GM19099 (cell line): ENCODE measurements at regions not wholly inside any gene's neighbourhood (a gene's known extent, or its start where the extent isn't known, plus 50 kb on each side); places are given as distances from the start of the nearest gene placed in this dataset.

Source experiments
- POLR2A ChIP-seq: IDR thresholded peaks from 3 replicates; pipeline ENCODE4 v1.6.1; 2011; ENCODE audit warnings: low read depth; ENCODE audit not compliant: insufficient read length; ENCODE audit errors: extremely low read depth

DNA sequence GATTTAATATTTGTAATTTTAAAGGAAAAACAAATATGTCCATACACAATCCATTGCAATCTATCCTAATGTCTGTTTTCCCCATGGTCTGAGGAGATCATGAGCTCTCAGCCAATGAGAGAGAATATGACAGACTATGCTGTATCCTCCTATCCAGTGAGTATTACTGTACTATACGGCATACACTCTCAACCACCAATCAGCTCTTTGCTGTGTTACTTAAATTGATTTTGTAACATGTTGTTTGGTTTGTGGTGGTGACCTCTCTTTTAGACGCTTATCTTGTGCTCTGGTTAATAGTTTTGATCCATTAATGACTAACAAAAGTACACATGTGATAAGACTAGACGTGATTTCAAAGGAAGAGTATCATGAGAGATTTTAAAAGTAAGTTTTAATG, 231.5 kb upstream of the FOXN3 start:
- TF ChIP-seq POLR2A = no peak

DNA sequence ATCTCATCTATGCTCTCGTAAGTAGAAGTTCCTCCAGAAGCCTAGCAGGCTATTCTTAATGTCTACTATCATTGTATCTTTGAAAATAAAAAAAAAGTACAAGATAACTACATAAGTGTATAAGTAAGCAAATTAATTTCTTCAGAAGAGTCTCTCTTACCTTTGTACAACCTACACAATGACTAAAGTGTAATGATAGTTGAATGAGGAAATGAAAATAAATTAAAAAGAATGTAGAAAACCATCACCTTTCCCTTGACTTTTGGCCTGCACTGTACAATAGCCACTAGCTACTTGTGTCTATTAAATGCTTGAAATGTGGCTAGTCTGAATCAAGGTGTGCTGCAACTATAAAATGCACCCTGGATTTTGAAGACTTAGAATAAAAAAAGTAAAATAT, 229.9 kb upstream of the FOXN3 start:
- TF ChIP-seq POLR2A = no peak

DNA sequence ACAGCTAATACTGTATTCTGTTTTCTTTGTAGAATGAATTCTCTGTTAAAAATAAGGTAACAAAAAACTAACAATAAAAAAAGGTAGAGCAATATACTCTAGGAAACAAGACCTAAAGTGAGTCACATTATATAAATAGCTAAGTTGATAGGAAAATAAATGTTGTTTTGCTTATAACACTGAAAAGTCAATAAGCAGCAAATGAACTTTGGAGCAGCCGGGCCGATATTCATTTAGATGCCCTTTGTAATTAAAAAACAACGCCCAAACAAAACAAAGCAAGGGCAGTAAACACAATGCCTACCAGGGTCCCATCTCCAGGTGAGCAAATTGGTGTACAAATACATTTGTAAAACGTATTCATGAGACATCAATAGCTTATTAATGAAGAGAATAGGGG, 227.6 kb upstream of the FOXN3 start:
- no peak for TF ChIP-seq POLR2A

DNA sequence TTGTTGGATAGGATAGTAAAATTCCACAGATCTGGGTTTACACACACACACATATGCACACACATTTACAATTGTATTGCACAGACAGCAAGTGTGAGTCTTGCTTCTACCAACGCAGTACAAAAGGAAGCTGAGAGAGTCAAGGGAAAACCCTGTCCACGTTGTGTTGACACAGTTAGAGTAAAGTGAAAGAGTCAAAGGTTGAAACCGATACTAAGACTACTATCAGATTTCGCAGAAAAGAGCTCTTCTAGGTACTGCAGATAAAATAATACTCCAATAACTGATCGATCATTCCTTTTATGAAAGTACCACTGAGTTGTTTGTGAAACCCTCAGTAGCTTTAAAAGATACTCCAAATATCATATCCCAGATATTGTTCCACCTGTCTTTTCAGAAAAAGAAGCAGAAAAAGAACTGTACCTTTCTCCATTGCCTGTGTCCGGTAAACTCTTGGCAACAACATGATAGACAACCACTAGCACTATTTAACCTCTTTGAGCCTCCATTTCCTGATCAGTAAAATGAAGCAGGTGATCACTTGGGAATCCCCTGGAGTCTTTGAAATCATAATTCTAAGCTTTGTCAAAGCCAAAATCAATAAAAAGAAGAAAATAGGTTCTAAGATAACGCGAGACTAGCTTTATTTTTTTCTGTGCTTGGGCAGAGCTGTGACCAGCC, 224.6 kb upstream of the FOXN3 start:
- no peak for TF ChIP-seq POLR2A

DNA sequence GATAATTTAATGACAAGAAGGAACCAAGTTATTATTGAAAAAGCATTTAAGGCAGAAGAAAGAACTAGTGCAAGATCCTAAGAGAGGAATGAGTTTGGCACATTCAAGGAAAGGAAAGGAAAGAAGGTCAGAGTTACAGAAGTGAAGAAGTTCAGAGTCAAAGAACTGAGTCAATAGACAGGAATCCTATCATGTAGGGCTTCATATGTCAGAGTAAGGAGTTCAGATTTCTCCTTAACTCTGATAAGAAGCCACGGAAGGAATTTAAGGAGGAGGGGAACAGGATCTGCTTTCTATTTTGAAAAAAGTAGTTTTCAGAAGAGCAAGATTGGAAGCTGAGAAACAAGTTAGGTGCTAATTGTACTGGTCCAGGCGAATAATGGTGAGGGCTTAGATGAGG, 223.1 kb upstream of the FOXN3 start:
- no peak for TF ChIP-seq POLR2A

DNA sequence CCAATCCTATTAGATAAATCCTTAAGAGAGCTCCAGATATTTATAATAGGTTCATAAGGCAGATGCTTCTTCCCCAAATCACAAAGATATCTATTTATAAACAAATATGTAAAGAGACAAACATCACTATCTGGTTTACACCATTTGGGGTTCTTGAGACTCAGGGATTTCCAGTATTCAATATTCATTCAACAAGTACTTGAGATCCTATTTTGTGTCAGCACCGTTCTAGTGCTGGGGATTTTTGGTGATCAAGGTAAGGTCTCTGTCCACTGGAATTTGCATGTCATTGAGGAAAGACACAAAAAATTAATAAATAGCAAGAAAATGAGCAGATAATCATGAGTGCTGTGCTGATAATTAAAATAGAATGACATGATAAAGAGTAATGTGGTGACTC, 222.7 kb upstream of the FOXN3 start:
- no peak for TF ChIP-seq POLR2A

DNA sequence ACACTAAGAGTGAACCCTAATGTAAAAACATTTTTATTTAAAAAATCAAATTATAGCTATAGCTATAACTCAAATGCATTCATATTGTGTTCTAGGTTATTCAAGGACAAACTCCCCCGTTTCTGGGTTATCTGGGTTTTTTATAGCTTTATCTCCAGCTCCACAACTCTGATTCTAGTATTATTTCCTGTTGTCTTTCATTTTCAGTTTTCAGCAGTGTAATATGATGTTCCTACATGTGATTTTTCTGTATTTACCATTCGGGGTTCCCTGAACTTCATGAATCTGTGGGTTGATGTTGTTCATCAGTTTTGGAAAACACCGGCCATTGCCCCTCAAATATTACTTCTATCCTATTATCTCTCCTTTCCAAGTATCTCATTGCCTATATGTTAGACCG, 221.9 kb upstream of the FOXN3 start:
- no peak for TF ChIP-seq POLR2A

DNA sequence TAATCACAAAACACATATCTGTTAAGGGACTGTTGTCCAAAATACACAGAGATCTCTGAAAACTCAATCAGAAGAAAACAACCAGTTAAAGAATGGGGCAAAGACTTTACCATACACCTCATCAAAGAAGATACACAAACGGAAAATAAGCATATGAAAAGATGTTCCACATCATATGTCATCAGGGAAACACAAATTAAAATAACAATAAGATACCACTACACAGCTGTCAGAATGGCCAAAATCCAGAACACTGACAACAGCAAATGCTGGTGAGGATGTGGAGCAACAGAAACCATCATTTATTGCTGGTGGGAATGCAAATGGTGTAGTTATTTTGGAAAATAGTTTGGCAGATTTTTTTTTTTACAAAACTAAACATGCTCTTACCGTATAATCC, 220.5 kb upstream of the FOXN3 start:
- no peak for TF ChIP-seq POLR2A

DNA sequence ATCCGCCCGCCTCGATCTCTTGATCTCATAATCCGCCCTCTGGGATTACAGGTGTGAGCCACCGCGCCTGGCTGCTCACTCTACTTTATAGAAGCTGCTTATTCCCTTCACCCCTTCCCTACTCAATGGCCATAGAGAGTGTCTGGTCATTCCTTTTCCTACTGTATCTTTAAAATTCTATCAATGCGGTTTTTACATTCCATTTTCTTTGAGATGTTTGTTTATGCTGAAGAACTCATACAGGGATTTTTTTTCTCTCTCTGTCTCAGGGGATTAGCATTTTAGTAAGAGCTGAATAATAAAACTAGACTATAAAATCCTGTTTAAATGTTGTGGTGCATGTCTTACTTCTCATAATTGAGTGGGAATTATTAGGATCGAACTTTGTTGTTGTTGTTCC, 218.6 kb upstream of the FOXN3 start:
- no peak for TF ChIP-seq POLR2A

DNA sequence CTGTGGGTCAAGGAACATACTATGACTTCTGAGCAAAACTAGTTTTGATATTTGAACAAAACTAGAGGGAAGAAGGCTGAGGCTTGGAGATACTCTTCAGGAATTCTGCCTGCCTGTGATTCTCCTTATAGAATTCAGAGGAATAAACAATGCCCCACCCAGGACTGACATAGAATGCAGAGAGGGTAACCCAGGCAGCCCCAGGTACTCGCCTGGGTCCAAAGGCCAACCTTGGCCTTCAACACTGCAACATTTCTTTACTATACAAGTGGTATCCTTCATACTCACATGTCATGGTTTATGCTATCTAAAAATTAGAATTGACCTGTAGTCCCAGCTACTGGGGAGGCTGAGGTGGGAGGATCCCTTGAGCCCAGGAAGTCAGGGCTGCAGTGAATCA, 217.0 kb upstream of the FOXN3 start:
- no peak for TF ChIP-seq POLR2A

DNA sequence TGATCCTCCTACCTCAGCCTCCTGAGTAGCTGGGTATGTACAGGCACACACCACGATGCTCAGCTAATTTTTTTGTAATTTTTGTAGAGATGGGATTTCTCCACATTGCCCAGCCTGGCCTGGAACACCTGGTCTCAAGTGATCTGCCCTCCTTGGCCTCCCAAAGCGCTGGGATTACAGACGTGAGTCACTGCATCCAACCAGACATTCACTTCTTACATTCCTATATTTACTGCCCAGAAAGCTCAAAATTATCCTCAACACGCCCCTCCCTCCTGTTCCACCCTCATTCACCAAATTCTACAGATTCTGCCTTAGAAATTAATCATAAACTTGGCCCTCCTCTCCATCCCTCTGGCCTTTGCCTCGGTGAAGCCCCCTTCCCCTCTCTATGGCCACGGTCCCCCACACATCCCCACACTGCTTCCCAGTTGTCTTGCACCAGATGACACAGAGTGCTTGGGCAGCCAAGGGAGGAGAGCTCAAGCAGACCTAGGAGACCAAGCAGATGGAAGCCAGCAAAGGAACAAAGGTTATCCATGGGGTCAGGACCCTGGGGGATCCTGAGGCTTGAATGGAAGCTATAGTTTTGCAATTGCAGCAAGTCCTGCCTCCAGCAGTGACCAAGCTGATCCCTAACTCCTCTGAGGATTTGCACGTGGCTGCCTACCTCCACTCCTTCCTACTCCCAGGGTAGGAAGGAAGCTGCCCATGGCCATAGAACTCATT, 213.2 kb upstream of the FOXN3 start:
- no peak for TF ChIP-seq POLR2A

DNA sequence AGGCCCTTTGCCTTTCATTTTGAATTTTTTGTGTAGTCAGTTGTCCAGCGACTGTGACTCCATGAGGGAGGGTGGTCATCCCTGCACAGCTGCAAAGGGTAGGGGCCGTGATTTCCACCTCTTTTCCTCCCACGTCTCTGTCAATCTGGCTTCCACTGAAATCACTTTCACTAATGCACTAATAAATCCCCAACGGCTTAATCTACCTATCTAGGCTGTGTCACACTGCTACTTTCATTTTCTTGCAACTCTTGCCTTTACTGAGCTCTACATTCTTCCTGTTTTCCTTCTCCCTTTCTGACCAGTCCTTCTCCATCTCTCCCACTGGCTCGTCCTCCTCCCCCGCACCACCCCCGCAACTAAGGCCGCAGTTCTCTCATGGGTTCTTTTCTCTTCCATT, 212.3 kb upstream of the FOXN3 start:
- TF ChIP-seq POLR2A = no peak

DNA sequence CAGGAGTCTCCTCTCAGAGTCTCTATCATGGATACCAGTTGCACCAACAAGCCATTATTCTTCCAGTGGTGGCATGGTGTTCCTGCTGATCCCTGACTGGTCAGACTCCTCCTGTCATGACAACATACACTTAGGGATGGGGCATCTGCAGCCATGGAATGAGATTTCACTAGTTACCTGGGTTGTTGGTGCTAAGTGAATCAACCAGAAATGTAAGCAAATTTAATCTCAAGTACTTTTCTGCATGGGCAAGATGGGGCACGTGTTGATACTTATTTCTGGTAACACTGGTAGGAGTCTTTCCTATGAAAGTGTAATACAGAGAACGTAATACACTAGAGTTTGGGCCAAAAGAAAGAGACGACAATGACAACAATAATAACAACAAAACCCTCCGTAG, 211.5 kb upstream of the FOXN3 start:
- no peak for TF ChIP-seq POLR2A

DNA sequence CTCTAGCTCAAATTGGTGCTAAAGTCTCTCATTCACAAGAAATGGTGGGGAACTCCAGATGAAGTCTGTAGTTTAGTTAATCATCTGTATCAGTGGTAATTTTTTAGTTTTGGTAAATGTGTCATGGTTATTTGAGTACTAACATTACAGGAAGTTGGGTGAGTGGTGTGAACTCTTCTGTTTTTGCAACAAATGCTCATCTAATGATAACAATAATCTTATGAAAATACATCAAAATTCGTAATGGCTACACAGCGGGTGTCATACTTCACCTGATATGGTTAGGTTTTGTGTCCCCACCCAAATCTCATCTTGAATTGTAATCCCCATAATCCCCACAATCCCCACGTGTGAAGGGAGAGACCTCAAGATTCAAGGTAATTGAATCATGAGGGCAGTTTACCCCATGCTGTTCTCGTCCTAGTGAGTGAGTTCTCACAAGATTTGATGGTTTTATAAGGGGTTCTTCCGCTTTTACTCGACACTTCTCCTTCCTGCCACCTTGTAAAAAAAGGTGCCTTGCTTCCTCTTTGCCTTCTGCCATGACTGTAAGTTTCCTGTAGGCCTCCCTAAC, 209.3 kb upstream of the FOXN3 start:
- TF ChIP-seq POLR2A = no peak

DNA sequence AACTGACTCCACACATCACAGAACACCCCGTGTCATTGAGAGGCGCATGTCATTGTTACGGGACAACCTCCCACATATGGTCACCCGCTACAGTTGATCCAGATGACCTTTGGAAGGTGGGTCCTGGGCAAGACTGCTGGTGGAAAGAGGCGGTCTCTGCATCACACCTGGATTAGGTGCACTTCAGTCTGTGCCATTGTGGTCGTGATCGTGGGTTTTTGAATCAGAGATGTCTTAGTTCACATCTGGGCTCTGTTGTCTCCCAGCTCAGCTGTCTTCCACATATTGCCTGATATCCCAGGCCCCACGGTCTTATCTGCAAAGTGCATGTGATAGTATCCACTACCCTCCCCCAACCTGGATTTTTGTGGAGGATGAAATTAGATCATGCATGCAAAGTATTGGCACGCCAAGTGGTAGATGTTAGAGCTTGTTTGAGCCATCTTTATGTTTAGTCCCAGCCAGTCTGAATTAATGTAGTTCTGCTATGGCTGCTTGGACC, 208.7 kb upstream of the FOXN3 start:
- TF ChIP-seq POLR2A = no peak

DNA sequence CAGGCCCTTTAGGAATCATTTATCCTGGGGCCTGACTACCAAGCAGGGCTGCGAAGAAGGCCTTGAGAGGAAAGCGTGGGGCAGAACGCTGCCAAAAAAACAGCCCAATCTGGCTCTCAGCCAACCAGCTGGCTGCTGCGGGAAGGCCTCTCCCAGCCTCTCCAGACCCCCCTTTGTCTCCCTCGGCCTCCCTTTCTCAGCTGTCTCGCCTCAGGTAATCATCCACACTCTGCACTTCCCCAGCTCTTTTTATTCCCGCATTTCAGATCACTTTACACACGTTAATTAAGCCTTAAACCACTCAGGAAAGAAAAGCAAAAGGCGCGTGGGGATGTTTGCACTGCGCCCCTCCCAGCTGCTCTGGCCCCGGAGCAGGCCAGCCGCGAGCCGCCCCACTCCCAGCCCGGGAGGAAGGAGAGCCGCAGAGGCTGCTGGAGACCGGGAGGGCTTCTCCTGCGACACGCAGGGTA, 208.2 kb upstream of the FOXN3 start:
- TF ChIP-seq POLR2A = no peak
